Uterus (tissue), 3 donors: ENCODE measurements at regions not wholly inside any gene's neighbourhood (a gene's known extent, or its start where the extent isn't known, plus 50 kb on each side); places are given as distances from the start of the nearest gene placed in this dataset.

Source experiments
- DNase-seq, 2 donors: peaks; one replicate each; pipeline ENCODE4 v3.0.0-alpha.2; 2019 to 2020
- H3K27ac ChIP-seq, 2 donors: fragments of 200-600 bp; sonication (generic); 1 replicate in 1 of 2; 2 replicates in 1 of 2; pipeline ENCODE4 v1.5.1; 2016 to 2018
- H3K27me3 ChIP-seq, 2 donors: fragments of 200-600 bp; sonication (generic); one replicate each; pipeline ENCODE4 v1.5.1; 2018 to 2019; ENCODE audit warnings: control low read depth in 1 of 2
- H3K36me3 ChIP-seq, 2 donors: fragments of 200-600 bp; sonication (generic); one replicate each; pipeline ENCODE4 v1.5.1; 2019; ENCODE audit warnings: control low read depth in 1 of 2
- H3K4me1 ChIP-seq, 2 donors: fragments of 200-600 bp; sonication (generic); one replicate each; pipeline ENCODE4 v1.5.1; 2018 to 2019; ENCODE audit warnings: control low read depth in 1 of 2
- H3K4me3 ChIP-seq, 2 donors: fragments of 200-600 bp; sonication (generic); 1 replicate in 1 of 2; 2 replicates in 1 of 2; pipeline ENCODE4 v1.5.1; 2018 to 2019; ENCODE audit warnings: mild to moderate bottlenecking in 1 of 2
- H3K9me3 ChIP-seq, 2 donors: fragments of 200-600 bp; sonication (generic); one replicate each; pipeline ENCODE4 v1.5.1; 2019; ENCODE audit warnings: control low read depth in 1 of 2
- POLR2A ChIP-seq, 2 donors: fragments of 450-650 bp; IDR thresholded peaks; one replicate each; pipeline ENCODE4 v1.6.1; 2016; ENCODE audit warnings: antibody characterized with exemption in 2 of 2, mild to moderate bottlenecking in 1 of 2, moderate library complexity in 1 of 2
- intact Hi-C: fragments of 100-400 bp; cut with DNase I; formaldehyde crosslinking; loops from one replicate; pipeline ENCODE4 v1.15.1; 2023; ENCODE audit warnings: low total_unique reads
- TF ChIP-seq, protein P1 (sequence below), 4 experiments: fragments of 200-600 bp in 2 of 4; fragments of 450-650 bp in 2 of 4; sonication (generic) in 2 of 4; IDR thresholded peaks; one replicate each; pipeline ENCODE4 v1.5.1; 2016 to 2019; ENCODE audit warnings: antibody characterized with exemption in 4 of 4, mild to moderate bottlenecking in 2 of 4, moderate library complexity in 1 of 4
- donor health status: DM: yes; HTN: yes; CAD: no.

DNA sequence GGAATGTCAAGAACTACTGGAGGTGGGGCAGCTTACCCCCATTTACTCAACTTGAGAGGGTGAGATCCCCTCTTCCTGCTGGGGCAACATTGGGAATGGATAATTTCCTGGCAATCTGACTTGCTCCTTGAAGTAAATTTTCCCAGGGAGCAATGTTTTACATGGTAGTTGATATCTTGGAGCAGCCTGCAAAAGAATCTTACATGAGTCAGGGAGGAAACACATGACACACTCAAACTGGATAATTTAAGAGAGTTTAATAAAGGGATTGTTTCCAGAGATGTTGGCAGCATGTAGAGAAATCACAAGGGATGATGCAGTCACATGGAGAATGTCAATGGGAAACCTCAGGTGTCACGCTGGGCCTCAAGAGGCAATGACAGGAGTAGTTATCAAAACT, 212.5 kb downstream of the GAS1 start:
- peaks cover 0 to 16% of the 10 kb centered on the region in 2 donors for H3K4me1 ChIP-seq

DNA sequence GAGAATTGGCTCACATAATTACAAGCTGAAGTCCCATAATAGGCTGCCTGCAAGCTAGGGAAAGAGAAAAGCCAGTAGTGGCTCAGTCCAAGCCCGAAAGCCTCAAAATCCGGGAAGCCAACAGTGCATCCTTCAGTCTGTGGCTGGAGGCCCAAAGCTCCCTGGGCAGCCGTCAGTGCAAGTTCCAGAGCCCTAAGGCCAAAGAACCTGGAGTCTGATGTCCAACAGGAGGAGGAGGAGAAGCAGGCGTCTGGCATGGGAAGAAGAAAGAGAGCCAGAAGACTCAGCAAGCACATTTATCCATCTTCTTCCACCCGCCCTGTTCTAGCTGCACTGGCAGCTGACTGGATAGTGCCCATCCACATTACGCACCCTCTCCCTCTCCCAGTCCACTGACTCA, 213.4 kb downstream of the GAS1 start:
- Histone ChIP-seq H3K36me3 (no peaks in the 10 kb centered on the region), H3K27ac (peak overlapping the region; percentile 77 to 79), H3K27me3 (no peaks in the 10 kb centered on the region), H3K4me1 (peaks cover 0 to 16% of the 10 kb centered on the region in 2 donors), H3K4me3 (no peak overlapping the region), H3K9me3 (no peaks in the 10 kb centered on the region)
- intact Hi-C loops, result no loop called here
- no peak for TF ChIP-seq POLR2A (IDR thresholded peaks at IDR 0.05)
- TF ChIP-seq, protein P1, sequence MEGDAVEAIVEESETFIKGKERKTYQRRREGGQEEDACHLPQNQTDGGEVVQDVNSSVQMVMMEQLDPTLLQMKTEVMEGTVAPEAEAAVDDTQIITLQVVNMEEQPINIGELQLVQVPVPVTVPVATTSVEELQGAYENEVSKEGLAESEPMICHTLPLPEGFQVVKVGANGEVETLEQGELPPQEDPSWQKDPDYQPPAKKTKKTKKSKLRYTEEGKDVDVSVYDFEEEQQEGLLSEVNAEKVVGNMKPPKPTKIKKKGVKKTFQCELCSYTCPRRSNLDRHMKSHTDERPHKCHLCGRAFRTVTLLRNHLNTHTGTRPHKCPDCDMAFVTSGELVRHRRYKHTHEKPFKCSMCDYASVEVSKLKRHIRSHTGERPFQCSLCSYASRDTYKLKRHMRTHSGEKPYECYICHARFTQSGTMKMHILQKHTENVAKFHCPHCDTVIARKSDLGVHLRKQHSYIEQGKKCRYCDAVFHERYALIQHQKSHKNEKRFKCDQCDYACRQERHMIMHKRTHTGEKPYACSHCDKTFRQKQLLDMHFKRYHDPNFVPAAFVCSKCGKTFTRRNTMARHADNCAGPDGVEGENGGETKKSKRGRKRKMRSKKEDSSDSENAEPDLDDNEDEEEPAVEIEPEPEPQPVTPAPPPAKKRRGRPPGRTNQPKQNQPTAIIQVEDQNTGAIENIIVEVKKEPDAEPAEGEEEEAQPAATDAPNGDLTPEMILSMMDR (IDR thresholded peaks at IDR 0.05), result no peak
- DNase-seq, result peak; percentile 37 to 43

More for the DNA sequence above, 212.5 kb downstream of the GAS1 start:
- no peaks in the 10 kb centered on the region for H3K36me3 ChIP-seq
- no peaks in the 10 kb centered on the region for H3K27me3 ChIP-seq
- TF ChIP-seq POLR2A (IDR thresholded peaks at IDR 0.05), result no peak
- TF ChIP-seq, protein P1 (IDR thresholded peaks at IDR 0.05), result no peak
- peak overlapping the region; percentile 77 to 79 for H3K27ac ChIP-seq
- H3K9me3 ChIP-seq, result no peaks in the 10 kb centered on the region
- intact Hi-C loops, result no loop called here
- no peak overlapping the region for H3K4me3 ChIP-seq
- DNase-seq, result peak in 1 of 2 donors; percentile 35

DNA sequence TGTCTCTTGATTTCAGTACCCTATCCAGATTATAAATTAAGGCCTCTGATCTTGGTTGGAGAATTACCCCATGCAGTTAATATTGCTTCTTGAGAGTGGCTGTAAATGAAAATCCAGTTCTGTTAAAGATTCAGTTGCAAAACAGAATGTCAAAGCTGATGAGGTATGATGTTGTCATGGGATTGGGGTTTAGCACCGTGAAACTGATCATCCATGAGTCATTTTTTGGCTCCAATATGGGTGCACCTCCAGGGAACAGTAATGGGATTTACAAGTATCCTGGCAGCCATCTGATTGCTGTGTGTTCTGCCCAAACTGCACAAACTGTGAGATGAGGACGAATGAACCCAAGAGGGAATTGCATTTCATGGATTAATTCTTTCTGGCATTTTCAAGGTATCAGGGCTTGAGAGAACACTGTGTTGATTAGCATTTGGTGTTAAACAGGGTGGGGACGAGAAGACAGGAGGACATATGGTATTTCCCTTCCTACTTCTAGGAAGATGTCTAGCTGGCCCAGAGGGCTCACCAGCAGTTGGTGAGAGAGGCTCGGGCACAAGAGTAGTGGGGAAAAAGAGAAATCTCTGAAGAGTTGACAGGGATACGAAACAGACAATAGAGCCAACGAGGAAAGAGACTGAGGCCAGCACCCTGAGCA, 214.7 kb downstream of the GAS1 start:
- no peaks in the 10 kb centered on the region for H3K9me3 ChIP-seq
- no peaks in the 10 kb centered on the region for H3K27me3 ChIP-seq
- intact Hi-C loops, result no loop called here
- H3K4me1 ChIP-seq, result peaks cover 0 to 16% of the 10 kb centered on the region in 2 donors
- TF ChIP-seq POLR2A (IDR thresholded peaks at IDR 0.05), result no peak
- TF ChIP-seq, protein P1 (IDR thresholded peaks at IDR 0.05), result no peak
- no peak overlapping the region for H3K4me3 ChIP-seq
- H3K36me3 ChIP-seq, result no peaks in the 10 kb centered on the region
- H3K27ac ChIP-seq, result peak overlapping the region; percentile 77 to 79
- peak; percentile 53 to 65 for DNase-seq

DNA sequence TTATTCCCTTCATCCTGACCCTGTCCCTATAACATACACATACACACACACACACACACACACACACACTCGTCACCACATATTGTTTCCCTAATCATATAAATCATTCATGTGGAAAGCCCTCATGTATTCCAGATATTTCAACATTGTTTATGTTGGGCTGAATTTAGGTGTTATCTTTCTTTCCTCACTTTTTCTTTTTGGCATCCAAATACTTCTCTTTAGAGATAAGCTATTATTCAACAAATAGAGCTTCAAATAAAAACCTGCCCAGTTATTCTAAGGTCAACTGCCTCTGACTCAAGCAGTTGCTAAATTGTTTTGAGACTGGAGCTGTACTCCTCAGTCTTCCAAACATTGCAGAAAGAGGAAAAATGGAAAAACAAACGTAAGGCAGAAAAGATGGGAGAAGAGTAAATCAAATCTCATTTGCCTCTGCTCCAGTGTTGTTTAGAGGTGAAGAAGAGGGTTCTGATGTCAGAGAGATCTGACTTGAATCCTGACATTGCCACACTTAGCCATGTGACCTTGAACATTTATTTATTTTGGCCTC, 215.7 kb downstream of the GAS1 start:
- H3K36me3 ChIP-seq, result no peaks in the 10 kb centered on the region
- no peaks in the 10 kb centered on the region for H3K27me3 ChIP-seq
- TF ChIP-seq, protein P1 (IDR thresholded peaks at IDR 0.05), result no peak
- TF ChIP-seq POLR2A (IDR thresholded peaks at IDR 0.05), result no peak
- intact Hi-C loops, result no loop called here
- H3K4me1 ChIP-seq, result peaks cover 0 to 16% of the 10 kb centered on the region in 2 donors
- no peak for DNase-seq
- H3K27ac ChIP-seq, result peak overlapping the region; percentile 77 to 79
- no peaks in the 10 kb centered on the region for H3K9me3 ChIP-seq
- H3K4me3 ChIP-seq, result no peak overlapping the region

DNA sequence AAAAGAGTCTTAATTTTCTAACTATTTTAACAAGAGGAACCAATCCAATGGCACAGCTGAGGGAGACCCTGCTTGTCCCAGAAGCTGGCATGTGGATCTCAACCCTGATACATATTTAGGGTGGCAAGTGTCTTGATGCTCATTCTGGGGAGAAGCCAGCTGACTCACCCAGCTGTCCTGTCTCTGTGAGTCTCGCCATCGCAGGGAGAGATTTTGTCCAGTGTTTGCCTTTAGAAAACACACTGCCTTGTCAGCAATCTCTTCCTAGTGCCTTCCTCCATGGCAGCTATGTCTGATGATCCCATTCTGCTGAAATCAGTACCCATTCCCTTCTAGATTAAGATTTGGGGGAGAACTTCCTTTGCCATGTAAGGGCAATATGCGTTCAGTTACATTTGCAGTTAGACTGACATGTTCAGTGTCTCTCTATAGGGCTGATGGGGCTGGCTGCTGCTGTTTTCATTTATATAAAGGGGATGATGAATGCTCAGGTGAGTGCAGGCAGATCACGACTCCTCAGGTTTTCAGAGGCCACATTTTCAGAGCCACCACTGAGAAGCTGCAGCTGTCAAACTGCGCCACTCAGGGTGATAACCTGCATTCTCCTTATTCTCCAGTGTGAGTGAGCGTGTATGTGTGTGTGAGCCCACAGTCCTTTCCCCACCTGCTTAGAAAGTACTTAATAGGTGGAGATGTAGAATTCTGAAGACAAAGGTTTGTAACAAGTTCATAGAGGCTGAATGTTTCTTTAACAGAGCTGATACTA, 217.0 kb downstream of the GAS1 start:
- TF ChIP-seq POLR2A (IDR thresholded peaks at IDR 0.05), result no peak
- Histone ChIP-seq H3K9me3 (no peaks in the 10 kb centered on the region), H3K4me3 (no peak overlapping the region), H3K27ac (peak overlapping the region; percentile 46 to 61), H3K27me3 (no peaks in the 10 kb centered on the region), H3K36me3 (no peaks in the 10 kb centered on the region), H3K4me1 (peaks cover 0 to 16% of the 10 kb centered on the region in 2 donors)
- intact Hi-C loops, result no loop called here
- no peak for DNase-seq
